KMS-11 (cell line): ENCODE measurements at regions not wholly inside any gene's neighbourhood (a gene's known extent, or its start where the extent isn't known, plus 50 kb on each side); places are given as distances from the start of the nearest gene placed in this dataset.
"Not testable (repeated sequence)": the region's sequence is repeated elsewhere in the genome, so short reads cannot be mapped to it uniquely, and the experiment has no call there.

Experiments used
- H2AFZ ChIP-seq: fragments of 200-600 bp; sonication (generic); 2 replicates; pipeline ENCODE4 v1.6.1; 2016; ENCODE audit warnings: antibody characterized with exemption, mixed run types, low read depth
- H3K27ac ChIP-seq: fragments of 200-600 bp; sonication (generic); 2 replicates; pipeline ENCODE4 v1.6.1; 2016; ENCODE audit warnings: mild to moderate bottlenecking, mixed run types
- H3K27me3 ChIP-seq: fragments of 200-600 bp; sonication (generic); 2 replicates; pipeline ENCODE4 v1.6.1; 2017; ENCODE audit warnings: mild to moderate bottlenecking, low read depth, mixed run types, moderate library complexity; ENCODE audit not compliant: insufficient read depth
- H3K36me3 ChIP-seq: fragments of 200-600 bp; sonication (generic); 2 replicates; pipeline ENCODE4 v1.6.1; 2017; ENCODE audit warnings: mild to moderate bottlenecking, mixed run types; ENCODE audit not compliant: insufficient read depth
- H3K4me1 ChIP-seq: fragments of 200-600 bp; sonication (generic); 2 replicates; pipeline ENCODE4 v1.6.1; 2016; ENCODE audit warnings: mild to moderate bottlenecking, low read depth, mixed run types; ENCODE audit not compliant: poor library complexity, severe bottlenecking
- H3K4me2 ChIP-seq: fragments of 200-600 bp; sonication (generic); 2 replicates; pipeline ENCODE4 v1.7.0; 2016; ENCODE audit warnings: mild to moderate bottlenecking, mixed run types
- H3K4me3 ChIP-seq: fragments of 200-600 bp; sonication (generic); IDR thresholded peaks from 2 replicates; pipeline ENCODE4 v1.6.1; 2017; ENCODE audit warnings: low read depth, low read length, mixed read lengths; ENCODE audit not compliant: insufficient read depth
- H3K79me2 ChIP-seq: fragments of 200-600 bp; sonication (generic); 2 replicates; pipeline ENCODE4 v1.6.1; 2016; ENCODE audit warnings: low read depth, mixed run types; ENCODE audit not compliant: insufficient read depth
- H3K9ac ChIP-seq: fragments of 200-600 bp; sonication (generic); 2 replicates; pipeline ENCODE4 v1.6.1; 2016; ENCODE audit warnings: mild to moderate bottlenecking, mixed run types
- H4K20me1 ChIP-seq: fragments of 200-600 bp; sonication (generic); 2 replicates; pipeline ENCODE4 v1.6.1; 2016; ENCODE audit warnings: mild to moderate bottlenecking, mixed run types; ENCODE audit not compliant: insufficient read depth
- CTCF ChIP-seq: fragments of 200-600 bp; sonication (generic); conservative IDR thresholded peaks from 2 replicates; pipeline ENCODE4 v1.6.1; 2017; ENCODE audit warnings: low read depth, mild to moderate bottlenecking, antibody characterized with exemption, low read length, moderate library complexity, mixed read lengths

GRCh38 chr1:95659588-95659987 lies 425.6 kb downstream of the RWDD3 start:
- Histone ChIP-seq H2AFZ (no peak overlapping the region), H4K20me1 (no peaks in the 10 kb centered on the region), H3K36me3 (no peaks in the 10 kb centered on the region), H3K4me3 (no peak overlapping the region), H3K9ac (no peak overlapping the region), H3K27ac (no peak overlapping the region), H3K27me3 (no peaks in the 10 kb centered on the region), H3K79me2 (no peaks in the 10 kb centered on the region), H3K4me2 (no peak overlapping the region), H3K4me1 (no peaks in the 10 kb centered on the region)
- no peak for TF ChIP-seq CTCF

- Histone ChIP-seq H3K4me2 (no peak overlapping the region), H3K79me2 (no peaks in the 10 kb centered on the region), H3K36me3 (no peaks in the 10 kb centered on the region), H2AFZ (no peak overlapping the region), H3K4me3 (no peak overlapping the region), H4K20me1 (no peaks in the 10 kb centered on the region), H3K4me1 (no peaks in the 10 kb centered on the region), H3K27me3 (no peaks in the 10 kb centered on the region), H3K9ac (no peak overlapping the region), H3K27ac (no peak overlapping the region)
- TF ChIP-seq CTCF, result no peak
Observed at GRCh38 chr1:95660736-95661135, 426.7 kb downstream of the RWDD3 start.

- H3K4me1 ChIP-seq, H2AFZ ChIP-seq, H3K79me2 ChIP-seq: not testable (repeated sequence)
Observed at GRCh38 chr1:95663530-95663929, 429.5 kb downstream of the RWDD3 start.

GRCh38 chr1:95668165-95668564 lies 434.2 kb downstream of the RWDD3 start:
- Histone ChIP-seq H3K27ac (no peak overlapping the region), H2AFZ (no peak overlapping the region), H3K4me3 (no peak overlapping the region), H3K27me3 (no peaks in the 10 kb centered on the region), H3K36me3 (no peaks in the 10 kb centered on the region), H3K4me1 (no peaks in the 10 kb centered on the region), H3K4me2 (no peak overlapping the region), H4K20me1 (no peaks in the 10 kb centered on the region), H3K79me2 (no peaks in the 10 kb centered on the region), H3K9ac (no peak overlapping the region)
- no peak for TF ChIP-seq CTCF

More at GRCh38 chr1:95663530-95663929, 429.5 kb downstream of the RWDD3 start:
- H3K27ac ChIP-seq, H3K9ac ChIP-seq, H3K27me3 ChIP-seq, H3K36me3 ChIP-seq, H4K20me1 ChIP-seq, H3K4me3 ChIP-seq, H3K4me2 ChIP-seq: not testable (repeated sequence)

- not testable (repeated sequence) for H2AFZ ChIP-seq, H3K27me3 ChIP-seq, H3K4me1 ChIP-seq, H3K79me2 ChIP-seq, H3K36me3 ChIP-seq, H4K20me1 ChIP-seq, H3K4me3 ChIP-seq, H3K9ac ChIP-seq, H3K4me2 ChIP-seq, H3K27ac ChIP-seq
Observed at GRCh38 chr1:95669638-95670037, 435.6 kb downstream of the RWDD3 start.
